ENCODE measurements at regions not wholly inside any gene's neighbourhood (a gene's known extent, or its start where the extent isn't known, plus 50 kb on each side); places are given as distances from the start of the nearest gene placed in this dataset.

- no peak for TF ChIP-seq POLR2A (IDR thresholded peaks at IDR 0.05)
- no peak for TF ChIP-seq CTCF (IDR thresholded peaks at IDR 0.05)
Measured at GRCh38 chr3:124347418-124347817, 355.5 kb upstream of the ROPN1 start.

Data from thyroid gland (tissue), 4 donors.